ENCODE measurements at regions not wholly inside any gene's neighbourhood (a gene's known extent, or its start where the extent isn't known, plus 50 kb on each side); places are given as distances from the start of the nearest gene placed in this dataset.
A peak's percentile ranks its signal among the peaks of the same experiment; 100 is the strongest.

DNA sequence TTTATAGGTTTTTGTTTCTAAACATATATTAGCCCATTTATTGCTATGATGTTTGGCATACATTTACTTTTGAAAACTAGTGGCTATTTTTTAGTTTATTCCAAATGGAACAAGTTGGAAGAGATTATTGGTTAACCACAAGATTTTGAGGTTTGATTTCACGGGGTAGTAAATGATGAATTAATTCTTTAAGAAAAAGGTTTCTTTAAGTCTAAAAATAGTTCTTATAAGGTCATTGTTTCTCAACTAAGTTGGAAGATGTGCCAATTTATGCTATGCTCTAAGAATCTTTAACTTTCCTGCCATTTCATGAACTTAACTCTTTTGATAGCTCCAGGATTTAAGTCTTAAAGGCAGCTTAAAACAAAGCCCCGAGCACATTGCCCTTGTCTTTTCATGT lies 183.8 kb downstream of the LMO4 start:
- no peak for DNase-seq

DNA sequence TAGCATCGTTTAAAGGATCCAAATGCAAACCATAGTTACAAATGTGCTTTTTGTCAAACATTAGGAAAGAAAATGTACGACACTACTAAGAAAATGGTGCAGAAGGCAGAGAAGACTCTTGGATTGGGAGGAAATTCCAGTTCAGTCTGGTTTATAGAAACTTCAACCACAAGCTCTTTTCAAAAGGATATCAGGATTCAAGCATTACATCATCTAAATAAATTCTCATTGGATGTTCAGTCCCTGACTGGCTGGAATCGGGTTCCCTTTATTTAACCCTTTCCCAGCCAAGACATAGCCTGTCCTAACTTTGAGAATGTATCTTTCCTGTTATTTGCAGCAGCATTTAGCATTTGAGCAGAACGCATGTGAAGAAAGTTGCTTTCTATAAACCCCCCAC lies 184.6 kb downstream of the LMO4 start:
- peak; percentile 16 for DNase-seq

- DNase-seq = no peak
Measured at GRCh38 chr1:87513966-87514660, 185.4 kb downstream of the LMO4 start.

DNA sequence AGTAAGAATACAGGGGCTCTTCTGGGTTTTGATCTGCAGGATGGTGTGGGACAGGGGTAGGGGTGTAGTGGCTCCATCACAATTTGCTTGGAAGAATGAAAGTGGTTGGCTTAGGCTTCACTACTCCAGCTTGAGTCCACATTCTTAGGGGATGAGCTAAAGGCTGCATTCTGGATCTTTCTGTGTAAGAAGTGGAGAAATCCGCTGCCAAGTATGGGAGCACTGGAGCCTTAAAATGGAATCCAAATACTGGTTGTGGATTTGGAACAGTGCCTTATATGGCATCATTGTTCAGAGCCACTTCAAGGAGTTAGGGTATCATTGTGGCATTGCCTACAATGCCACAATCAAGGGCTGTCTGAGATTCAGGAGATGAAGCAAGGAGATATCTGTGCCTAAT lies 187.1 kb downstream of the LMO4 start:
- no peak for DNase-seq

- DNase-seq = no peak
Measured at GRCh38 chr1:87518794-87519193, 190.1 kb downstream of the LMO4 start.

- DNase-seq = no peak
Measured at GRCh38 chr1:87521452-87521851, 192.8 kb downstream of the LMO4 start.

DNA sequence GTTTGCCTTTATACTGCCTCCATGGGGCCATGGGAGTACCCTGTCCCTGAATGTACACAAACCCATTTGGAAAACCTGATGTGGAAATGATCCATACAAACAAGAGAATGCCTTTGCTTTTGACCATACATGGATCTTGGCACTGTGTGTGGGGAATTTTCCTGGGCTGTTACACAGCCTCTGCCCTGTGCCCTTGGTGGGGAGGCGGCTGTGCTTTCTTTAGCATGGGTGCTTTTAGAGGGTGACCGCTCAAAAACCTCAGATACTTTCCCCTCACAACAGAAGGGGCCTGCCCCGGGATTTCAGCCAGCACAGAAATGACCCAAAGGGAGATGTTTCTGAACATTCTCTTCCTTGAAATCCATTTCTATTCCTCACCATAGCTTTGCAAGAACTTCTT lies 194.8 kb downstream of the LMO4 start:
- DNase-seq = no peak

GRCh38 chr1:87524021-87524754 lies 195.5 kb downstream of the LMO4 start:
- no peak for DNase-seq

DNA sequence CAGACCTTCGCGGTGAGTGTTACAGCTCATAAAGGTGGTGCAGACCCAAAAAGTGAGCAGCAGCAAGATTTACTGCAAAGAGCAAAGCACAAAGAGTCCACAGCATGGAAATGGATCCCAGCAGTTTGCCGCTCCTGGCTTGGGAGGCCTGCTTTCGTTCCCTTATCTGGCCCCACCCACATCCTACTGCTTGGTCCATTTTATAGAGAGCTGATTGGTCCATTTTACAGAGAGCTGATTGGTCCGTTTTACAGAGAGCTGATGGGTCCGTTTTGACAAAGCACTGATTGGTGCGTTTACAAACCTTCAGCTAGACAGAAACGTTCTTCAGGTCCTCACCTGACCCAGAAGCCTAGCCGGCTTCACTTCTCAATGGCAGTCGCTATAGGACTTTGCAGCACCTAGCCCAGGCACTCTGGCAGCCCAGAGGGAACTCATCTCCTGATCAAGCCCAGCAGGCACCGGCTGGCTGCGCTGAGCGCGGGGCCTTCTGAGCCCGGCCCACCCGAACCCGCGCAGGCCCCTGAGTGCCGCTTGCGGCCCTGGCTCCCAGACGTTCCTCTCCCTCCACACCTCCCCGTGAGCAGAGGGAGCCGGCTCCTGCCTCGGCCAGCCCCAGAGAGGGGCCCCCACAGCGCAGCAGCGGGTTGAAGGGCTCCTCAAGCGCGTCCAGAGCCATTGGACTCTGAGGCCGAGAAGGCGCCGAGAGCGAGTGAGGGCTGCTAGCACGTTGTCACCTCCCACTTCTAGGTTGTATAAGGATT lies 200.3 kb downstream of the LMO4 start:
- DNase-seq = no peak

DNA sequence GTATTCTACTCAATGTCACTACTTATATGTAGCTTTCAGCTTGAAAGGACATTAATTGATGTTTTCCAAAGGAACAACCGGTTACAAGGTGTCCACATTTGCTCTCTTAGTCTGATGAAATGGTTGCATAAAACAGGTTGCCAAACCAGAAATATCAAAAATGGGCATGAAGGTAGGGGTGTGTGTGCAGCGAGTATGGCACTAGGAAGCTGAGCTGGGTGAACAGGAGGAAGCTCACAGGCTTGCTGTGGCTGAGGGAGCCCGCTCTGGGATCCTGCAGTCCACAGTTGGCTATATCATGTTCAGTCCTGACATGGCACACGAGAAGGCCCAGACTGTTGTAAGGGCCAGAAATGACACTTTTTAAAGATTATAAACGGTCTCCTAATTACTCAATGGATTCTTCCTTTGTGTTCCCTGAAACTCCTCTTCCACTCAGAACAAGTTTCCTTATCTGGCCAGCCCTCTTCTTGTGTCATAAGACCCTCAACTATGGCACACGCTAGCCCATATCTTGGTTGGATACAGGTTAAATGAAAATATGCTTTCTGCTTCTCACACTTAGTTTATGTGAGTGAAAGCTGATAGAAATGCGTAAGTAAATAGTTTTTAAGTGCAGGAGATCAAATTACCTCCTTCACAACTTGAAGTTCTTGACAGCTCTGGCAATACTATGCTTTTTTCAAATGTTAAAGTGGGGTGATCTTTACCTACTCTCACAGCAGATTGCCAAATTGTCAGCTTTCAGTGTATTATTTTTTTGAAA lies 201.5 kb downstream of the LMO4 start:
- no peak for DNase-seq

DNA sequence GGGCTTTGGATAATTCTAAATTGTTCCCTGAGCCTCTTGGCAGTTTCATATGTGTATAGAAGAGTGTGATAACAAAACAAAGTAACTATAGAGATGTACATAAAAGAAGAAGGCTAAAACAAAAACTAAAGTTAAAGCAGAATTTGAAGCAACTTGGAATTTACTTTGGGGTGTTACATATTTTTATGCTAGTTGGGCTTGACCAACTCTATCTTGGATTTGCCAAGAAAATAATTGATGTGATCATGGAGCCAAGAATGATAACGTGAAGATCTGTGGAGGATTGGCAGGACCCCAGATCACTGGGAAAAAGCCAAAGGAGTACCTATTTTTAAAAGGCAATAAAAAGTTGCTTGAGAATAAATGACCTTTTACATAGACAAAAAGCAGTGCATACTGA lies 206.9 kb downstream of the LMO4 start:
- no peak for DNase-seq

DNA sequence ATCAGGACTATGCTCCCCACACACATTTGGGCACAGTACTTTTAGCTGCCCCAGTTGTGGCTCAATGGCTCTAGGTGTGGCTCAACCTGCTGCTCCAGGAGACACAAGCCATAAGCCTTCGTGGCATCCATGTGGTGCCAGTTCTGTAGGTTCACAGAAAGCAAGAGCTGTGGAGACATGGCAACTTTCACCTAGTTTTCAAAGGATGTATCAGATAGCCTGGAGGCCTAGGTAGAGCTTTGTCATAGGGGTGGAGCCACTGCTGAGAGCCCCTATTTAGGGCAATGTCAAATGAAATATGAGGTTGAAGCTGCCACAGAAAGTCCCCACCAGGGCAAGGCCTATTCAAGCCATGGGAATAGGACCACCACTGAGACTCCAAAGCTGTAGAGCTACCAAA lies 210.5 kb downstream of the LMO4 start:
- no peak for DNase-seq

GRCh38 chr1:87542697-87543096 lies 214.0 kb downstream of the LMO4 start:
- no peak for DNase-seq

DNA sequence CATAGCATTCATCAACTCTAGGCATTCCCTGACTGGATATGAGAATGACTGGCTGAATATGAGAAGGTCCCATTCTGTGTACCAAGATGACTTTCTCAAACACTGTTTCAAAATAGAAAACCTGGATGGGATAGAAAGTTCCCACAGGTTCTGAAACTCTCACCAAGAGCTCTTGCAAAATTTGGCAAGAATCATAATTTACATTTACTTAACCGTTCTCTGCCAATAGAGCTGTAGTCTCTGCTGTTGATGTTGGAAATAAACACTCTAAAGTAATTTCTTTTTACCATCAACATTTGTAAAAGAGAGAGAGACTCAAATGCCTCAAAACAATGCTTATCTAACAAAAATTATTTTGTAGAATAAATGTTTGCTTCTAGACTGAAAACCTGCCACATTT lies 221.1 kb downstream of the LMO4 start:
- DNase-seq = no peak

DNA sequence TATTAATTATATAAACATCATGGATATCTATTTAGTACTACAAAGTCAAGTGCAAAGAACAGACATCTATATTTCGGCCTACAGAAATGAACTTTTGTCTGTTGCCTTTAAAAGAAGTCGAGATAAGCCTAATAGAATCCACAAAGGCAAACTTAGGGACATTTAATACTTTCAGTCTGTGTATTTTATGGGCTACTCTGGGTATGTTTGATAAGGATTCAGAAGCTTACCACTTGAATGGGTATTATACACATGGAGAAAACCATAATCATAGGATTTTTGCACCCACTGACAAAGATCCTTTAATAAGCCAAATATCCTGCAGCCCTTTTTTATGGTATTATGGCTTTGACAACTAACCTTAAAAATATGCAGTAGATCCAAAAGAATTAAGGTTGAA lies 224.8 kb downstream of the LMO4 start:
- no peak for DNase-seq

DNA sequence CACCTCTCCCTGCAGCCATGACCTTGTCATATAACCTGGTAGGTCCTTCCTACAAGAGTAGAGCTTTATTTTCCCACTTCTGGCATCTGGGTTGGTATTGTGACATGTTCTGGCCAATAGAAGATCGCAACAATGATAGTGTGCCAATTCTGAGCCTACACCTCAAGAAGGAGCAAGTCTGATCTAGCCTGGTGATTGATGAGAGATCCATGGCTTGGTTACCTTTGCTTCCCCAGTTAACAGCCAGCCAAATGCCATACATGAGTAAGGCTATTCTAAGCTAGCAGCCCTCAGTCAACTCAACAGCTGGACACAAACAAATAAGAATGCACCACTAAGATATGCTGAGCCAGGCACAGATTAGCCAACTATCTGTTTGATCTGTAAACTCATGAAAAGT lies 226.7 kb downstream of the LMO4 start:
- DNase-seq = no peak

- no peak for DNase-seq
Measured at GRCh38 chr1:87556326-87556725, 227.6 kb downstream of the LMO4 start.

DNA sequence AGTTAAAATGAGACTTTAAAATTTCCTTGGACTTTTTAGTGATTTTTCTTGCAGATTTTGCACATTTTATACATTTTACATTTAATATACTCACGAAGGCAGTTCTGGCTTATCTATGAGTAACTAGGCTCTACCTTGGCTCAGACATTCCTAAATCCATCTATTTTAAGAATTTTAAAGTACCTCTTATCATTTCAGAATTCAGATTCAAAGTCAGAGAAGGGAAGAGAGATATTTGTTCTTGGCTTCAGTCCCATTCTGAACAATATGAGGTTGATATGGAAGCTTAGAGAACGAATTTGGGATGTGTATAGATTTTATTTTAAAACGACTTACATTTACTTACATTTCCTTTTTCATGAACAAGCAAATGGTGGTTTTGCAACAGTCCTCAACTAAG lies 230.2 kb downstream of the LMO4 start:
- DNase-seq = no peak

DNA sequence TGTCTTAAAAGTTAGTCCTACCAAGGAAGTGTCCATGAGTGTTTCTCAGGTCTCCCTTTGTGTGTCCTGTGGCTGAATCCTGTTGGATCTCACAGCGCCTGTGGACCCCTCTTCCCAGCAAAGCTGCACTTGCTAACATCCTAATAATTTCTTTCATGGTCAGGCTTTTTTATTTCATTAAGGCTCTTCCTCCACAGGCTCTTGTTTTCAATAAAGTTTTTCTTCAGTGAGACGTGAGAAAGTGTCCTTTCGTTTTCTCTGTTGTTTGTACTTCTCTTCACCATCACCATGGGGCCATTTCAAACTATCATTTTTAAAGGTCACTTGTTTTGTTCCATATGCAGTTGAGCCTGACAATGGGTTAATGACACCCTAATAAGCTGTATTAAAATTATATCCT lies 231.5 kb downstream of the LMO4 start:
- no peak for DNase-seq

GRCh38 chr1:87560601-87561360 lies 232.1 kb downstream of the LMO4 start:
- DNase-seq = no peak

- DNase-seq = no peak
Measured at GRCh38 chr1:87563211-87563610, 234.5 kb downstream of the LMO4 start.

DNA sequence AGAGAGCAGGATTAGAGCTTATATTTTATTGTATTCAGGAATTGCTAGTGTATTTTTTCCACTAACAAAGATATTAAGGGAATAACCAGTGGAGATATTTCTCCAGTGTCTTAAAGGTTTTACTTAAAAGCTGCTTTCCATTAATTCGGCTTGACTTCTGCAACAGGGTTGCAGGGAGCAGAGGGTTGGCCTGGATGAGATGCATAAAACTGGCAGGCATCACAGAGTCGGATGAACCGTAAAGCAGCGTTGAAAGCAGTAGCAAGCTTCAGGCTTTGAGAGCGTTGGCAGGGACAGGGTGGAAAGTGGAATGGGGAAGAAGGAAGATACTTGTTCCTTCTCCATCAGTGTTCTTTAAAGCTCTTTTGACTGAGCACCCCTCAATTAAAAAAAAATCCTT lies 237.2 kb downstream of the LMO4 start:
- no peak for DNase-seq

- DNase-seq = no peak
Measured at GRCh38 chr1:87568005-87568404, 239.3 kb downstream of the LMO4 start.

Data from OCI-M1 (cell line).